ENCODE measurements at regions not wholly inside any gene's neighbourhood (a gene's known extent, or its start where the extent isn't known, plus 50 kb on each side); places are given as distances from the start of the nearest gene placed in this dataset.

- Histone ChIP-seq H3K9me2 (replicated peaks; ENCODE audit: insufficient read depth, low read length) (no peaks in the 10 kb centered on the region), H3K9ac (ENCODE audit: low read length) (no peak overlapping the region), H4K20me1 (ENCODE audit: insufficient read depth, low read length) (no peaks in the 10 kb centered on the region), H3K4me1 (ENCODE audit: low read length) (no peaks in the 10 kb centered on the region), H3F3A (ENCODE audit: insufficient read depth, low read length) (no peaks in the 10 kb centered on the region), H2AFZ (ENCODE audit: low read length) (no peak overlapping the region), H3K27ac (ENCODE audit: low read length) (no peak overlapping the region), H3K9me3 (replicated peaks; ENCODE audit: insufficient read depth, low read length) (no peaks in the 10 kb centered on the region), H3K79me2 (ENCODE audit: low read length) (no peaks in the 10 kb centered on the region), H3K4me2 (ENCODE audit: low read depth, low read length) (no peak overlapping the region), H3K36me3 (replicated peaks; ENCODE audit: insufficient read depth, low read length) (no peaks in the 10 kb centered on the region), H3K27me3 (replicated peaks; ENCODE audit: insufficient read depth, low read length) (no peaks in the 10 kb centered on the region), H3K4me3 (ENCODE audit: low read length) (no peak overlapping the region)
- no peak for DNase-seq
- TF ChIP-seq EZH2phosphoT487 (IDR thresholded peaks at IDR 0.05; ENCODE audit: low read length), result no peak
- no peak for TF ChIP-seq CTCF (IDR thresholded peaks at IDR 0.05; ENCODE audit: low read length)
- TF ChIP-seq EZH2 (optimal IDR thresholded peaks at IDR 0.05; ENCODE audit: low read depth, low read length), result no peak
These were observed 102.9 kb upstream of the TOX3 start for GRCh38 chr16:52649870-52650269.

GRCh38 chr16:52647588-52647987 lies 100.6 kb upstream of the TOX3 start:
- no peak for TF ChIP-seq CTCF (IDR thresholded peaks at IDR 0.05; ENCODE audit: low read length)
- TF ChIP-seq EZH2phosphoT487 (IDR thresholded peaks at IDR 0.05; ENCODE audit: low read length), result no peak
- TF ChIP-seq EZH2 (optimal IDR thresholded peaks at IDR 0.05; ENCODE audit: low read depth, low read length), result no peak
- H3K9me2 ChIP-seq (replicated peaks; ENCODE audit: insufficient read depth, low read length), result no peaks in the 10 kb centered on the region
- H3K9ac ChIP-seq (ENCODE audit: low read length), result no peak overlapping the region

GRCh38 chr16:52643006-52643405 lies 96.1 kb upstream of the TOX3 start:
- Histone ChIP-seq H3K4me1 (ENCODE audit: low read length) (no peaks in the 10 kb centered on the region), H4K20me1 (ENCODE audit: insufficient read depth, low read length) (no peaks in the 10 kb centered on the region), H3K9me3 (replicated peaks; ENCODE audit: insufficient read depth, low read length) (no peaks in the 10 kb centered on the region), H3K27me3 (replicated peaks; ENCODE audit: insufficient read depth, low read length) (no peaks in the 10 kb centered on the region), H3K79me2 (ENCODE audit: low read length) (no peaks in the 10 kb centered on the region), H3K9me2 (replicated peaks; ENCODE audit: insufficient read depth, low read length) (no peaks in the 10 kb centered on the region), H3K4me2 (ENCODE audit: low read depth, low read length) (no peak overlapping the region), H3K27ac (ENCODE audit: low read length) (no peak overlapping the region), H3K4me3 (ENCODE audit: low read length) (no peak overlapping the region), H3K9ac (ENCODE audit: low read length) (no peak overlapping the region), H2AFZ (ENCODE audit: low read length) (no peak overlapping the region), H3K36me3 (replicated peaks; ENCODE audit: insufficient read depth, low read length) (no peaks in the 10 kb centered on the region), H3F3A (ENCODE audit: insufficient read depth, low read length) (no peaks in the 10 kb centered on the region)
- DNase-seq, result no peak
- no peak for TF ChIP-seq EZH2 (optimal IDR thresholded peaks at IDR 0.05; ENCODE audit: low read depth, low read length)
- no peak for TF ChIP-seq CTCF (IDR thresholded peaks at IDR 0.05; ENCODE audit: low read length)
- no peak for TF ChIP-seq EZH2phosphoT487 (IDR thresholded peaks at IDR 0.05; ENCODE audit: low read length)

More at GRCh38 chr16:52647588-52647987, 100.6 kb upstream of the TOX3 start:
- Histone ChIP-seq H2AFZ (ENCODE audit: low read length) (no peak overlapping the region), H3K36me3 (replicated peaks; ENCODE audit: insufficient read depth, low read length) (no peaks in the 10 kb centered on the region), H3K4me1 (ENCODE audit: low read length) (no peaks in the 10 kb centered on the region), H3K27ac (ENCODE audit: low read length) (no peak overlapping the region), H3K27me3 (replicated peaks; ENCODE audit: insufficient read depth, low read length) (no peaks in the 10 kb centered on the region), H3K9me3 (replicated peaks; ENCODE audit: insufficient read depth, low read length) (no peaks in the 10 kb centered on the region), H4K20me1 (ENCODE audit: insufficient read depth, low read length) (no peaks in the 10 kb centered on the region), H3K79me2 (ENCODE audit: low read length) (no peaks in the 10 kb centered on the region), H3K4me2 (ENCODE audit: low read depth, low read length) (no peak overlapping the region), H3F3A (ENCODE audit: insufficient read depth, low read length) (no peaks in the 10 kb centered on the region), H3K4me3 (ENCODE audit: low read length) (no peak overlapping the region)
- DNase-seq, result no peak
